Adrenal gland (tissue), 5 donors: ENCODE measurements at regions not wholly inside any gene's neighbourhood (a gene's known extent, or its start where the extent isn't known, plus 50 kb on each side); places are given as distances from the start of the nearest gene placed in this dataset.

ENCODE experiments used
- CTCF ChIP-seq, 6 experiments: fragments of 450-650 bp in 4 of 6; fragments of 200-600 bp in 2 of 6; sonication (generic) in 1 of 6; IDR thresholded peaks; 1 replicate in 5 of 6; 2 replicates in 1 of 6; pipeline versions ENCODE4 v1.5.1 to v1.8.0; 2016 to 2021; ENCODE audit warnings: antibody characterized with exemption in 6 of 6, mild to moderate bottlenecking in 2 of 6, moderate library complexity in 1 of 6
- POLR2A ChIP-seq, 2 donors: fragments of 450-650 bp; IDR thresholded peaks; one replicate each; pipeline ENCODE4 v1.6.1; 2017; ENCODE audit warnings: antibody characterized with exemption in 2 of 2, mild to moderate bottlenecking in 2 of 2, moderate library complexity in 1 of 2
- donor health status: DM: no; HTN: no; CAD: no.

DNA sequence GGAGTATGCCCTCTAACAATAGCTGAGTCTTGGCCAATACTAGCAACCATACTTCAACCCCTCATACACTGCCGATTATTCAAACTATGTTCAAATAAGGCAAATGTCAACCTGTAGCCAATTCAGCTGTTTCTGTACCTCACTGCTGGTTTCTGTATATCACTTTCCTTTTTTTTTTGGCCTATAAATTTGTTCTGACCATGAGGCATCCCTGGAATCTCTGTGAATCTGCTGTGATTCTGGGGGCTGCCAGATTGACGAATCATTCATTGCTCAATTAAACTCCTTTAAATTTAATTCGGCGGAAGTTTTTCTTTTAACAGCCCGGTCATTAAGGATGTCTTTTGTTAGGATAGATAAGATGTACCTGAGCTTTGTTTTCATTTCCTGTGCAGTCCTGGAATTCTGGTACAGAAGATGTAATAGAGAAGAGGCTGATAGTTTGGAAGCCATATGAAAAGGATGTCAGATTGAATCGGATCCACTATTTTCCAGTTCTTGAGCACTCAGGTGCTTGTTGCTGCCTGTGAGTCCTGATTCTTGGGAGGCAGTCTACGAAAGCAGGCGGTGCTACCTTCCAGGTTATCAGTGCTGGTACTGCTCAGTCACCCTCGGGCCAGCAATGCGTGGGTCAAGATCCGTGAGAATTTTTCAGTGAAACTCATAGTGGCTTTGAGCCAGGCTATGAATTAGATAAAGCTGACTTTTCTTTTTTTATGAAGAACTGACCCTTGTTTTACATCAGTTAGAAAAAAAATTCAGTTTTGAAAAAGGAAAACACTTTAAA is 106.2 kb upstream of the TUT7 start:
- TF ChIP-seq CTCF (IDR thresholded peaks at IDR 0.05) (no peak), POLR2A (IDR thresholded peaks at IDR 0.05) (no peak)
